ENCODE measurements at regions not wholly inside any gene's neighbourhood (a gene's known extent, or its start where the extent isn't known, plus 50 kb on each side); places are given as distances from the start of the nearest gene placed in this dataset.

DNA sequence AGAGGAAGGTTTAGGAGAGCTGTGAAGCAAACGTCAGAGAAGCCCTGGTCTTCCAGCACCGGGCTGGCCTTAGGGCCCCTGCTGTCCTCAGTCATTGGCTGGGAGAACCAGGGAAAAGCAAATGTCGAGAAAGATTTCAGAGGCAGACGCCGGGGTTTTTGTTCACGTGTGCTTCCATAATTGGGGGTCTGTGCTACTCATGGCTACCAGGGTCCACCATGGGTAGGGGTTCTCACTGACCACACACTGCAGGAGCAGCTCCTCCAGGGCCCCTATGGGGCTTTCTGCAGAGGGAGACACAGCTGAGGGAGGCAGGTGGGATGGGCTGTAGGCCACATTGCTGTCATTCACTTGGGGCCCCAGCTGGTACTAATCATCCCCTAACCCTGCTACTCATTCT is 291.8 kb upstream of the FOXQ1 start:
- no peak overlapping the region for H3K4me3 ChIP-seq (ENCODE audit: low read length in 3 of 3)
- peaks cover 0 to 5% (median 4%) of the 10 kb centered on the region in 3 donors for H3K27me3 ChIP-seq (ENCODE audit: control insufficient read depth in 3 of 3, insufficient read depth in 3 of 3, low read length in 3 of 3)
- H3K9ac ChIP-seq (ENCODE audit: low read depth in 1 of 3, low read length in 3 of 3) = no peak overlapping the region
- no peak overlapping the region for H3K27ac ChIP-seq (ENCODE audit: low read depth, low read length)
- H3K4me1 ChIP-seq (ENCODE audit: control insufficient read depth in 3 of 3, insufficient read depth in 3 of 3, low read length in 3 of 3) = no peaks in the 10 kb centered on the region
- H3K36me3 ChIP-seq (ENCODE audit: control insufficient read depth in 3 of 3, insufficient read depth in 3 of 3, low read length in 3 of 3) = no peaks in the 10 kb centered on the region
- H3K9me3 ChIP-seq (ENCODE audit: control insufficient read depth in 3 of 3, low read length in 3 of 3) = no peaks in the 10 kb centered on the region

DNA sequence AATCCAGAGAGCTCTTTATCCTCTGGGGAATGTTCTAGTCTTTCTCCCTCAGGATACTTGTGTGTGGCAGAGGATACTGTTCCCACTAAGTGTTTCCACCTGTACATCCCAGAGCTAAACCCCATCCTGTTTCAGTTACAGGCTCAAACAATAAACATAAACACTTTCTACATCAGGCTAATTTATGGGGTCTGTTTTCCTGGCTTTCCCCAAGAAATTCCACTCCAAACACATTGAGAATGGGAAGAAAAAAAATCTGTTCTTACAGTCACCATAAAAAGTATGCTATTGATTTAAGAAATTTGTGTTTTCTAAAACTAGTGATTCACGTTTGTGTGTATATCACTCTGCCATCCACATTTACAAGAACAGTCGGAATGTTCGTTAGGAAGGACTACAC is 293.9 kb upstream of the FOXQ1 start:
- Histone ChIP-seq H3K4me1 (ENCODE audit: control insufficient read depth in 3 of 3, insufficient read depth in 3 of 3, low read length in 3 of 3) (no peaks in the 10 kb centered on the region), H3K4me3 (ENCODE audit: low read length in 3 of 3) (no peak overlapping the region), H3K27me3 (ENCODE audit: control insufficient read depth in 3 of 3, insufficient read depth in 3 of 3, low read length in 3 of 3) (peaks cover 0 to 5% (median 0%) of the 10 kb centered on the region in 3 donors), H3K9me3 (ENCODE audit: control insufficient read depth in 3 of 3, low read length in 3 of 3) (peaks cover 0 to 3% (median 2%) of the 10 kb centered on the region in 3 donors), H3K27ac (ENCODE audit: low read depth, low read length) (no peak overlapping the region), H3K36me3 (ENCODE audit: control insufficient read depth in 3 of 3, insufficient read depth in 3 of 3, low read length in 3 of 3) (no peaks in the 10 kb centered on the region), H3K9ac (ENCODE audit: low read depth in 1 of 3, low read length in 3 of 3) (no peak overlapping the region)

DNA sequence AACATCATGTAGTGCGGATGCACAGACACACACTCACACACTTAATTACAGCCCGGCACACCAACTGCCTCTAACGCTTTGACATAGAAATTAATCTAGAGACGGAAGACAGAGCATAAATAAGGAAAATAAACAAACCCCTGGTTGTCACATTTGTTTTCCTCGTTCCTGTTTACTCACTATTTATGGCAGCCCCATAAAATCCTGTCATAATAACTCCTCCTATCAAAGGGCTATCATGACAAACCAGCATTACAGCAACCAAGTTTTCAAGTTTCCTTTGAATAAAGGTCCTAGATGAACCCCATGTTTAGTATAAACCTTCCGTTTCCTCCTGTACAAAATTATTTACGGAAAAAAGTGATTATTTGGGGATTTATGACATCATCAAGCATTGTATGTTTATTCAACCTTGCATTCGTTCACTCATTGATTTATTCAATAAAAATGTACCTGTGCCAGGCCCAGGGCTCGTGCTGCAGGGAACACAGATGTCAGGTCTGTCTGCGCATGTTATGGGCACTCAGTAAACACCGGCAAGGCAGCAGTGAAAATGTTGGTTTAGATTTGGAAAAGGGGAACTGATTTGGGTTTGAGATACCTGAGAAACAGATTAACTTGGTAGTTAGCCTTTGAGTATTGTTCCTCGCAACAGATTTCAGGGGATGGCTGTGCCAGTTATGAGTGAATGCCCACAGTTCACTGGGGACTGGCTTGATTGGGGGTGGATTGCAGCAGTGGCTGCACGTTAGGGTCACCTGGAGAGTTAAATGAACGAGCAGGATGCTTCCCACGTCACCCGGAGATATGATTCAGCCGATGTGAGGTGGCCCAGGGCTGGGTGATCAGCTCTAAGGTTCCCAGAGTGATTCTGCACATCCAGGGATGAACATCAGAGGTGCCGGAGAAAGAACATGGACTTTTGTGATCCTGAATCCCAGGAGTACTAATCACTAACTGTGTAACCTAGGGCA is 295.3 kb upstream of the FOXQ1 start:
- H3K9ac ChIP-seq (ENCODE audit: low read depth in 1 of 3, low read length in 3 of 3) = no peak overlapping the region
- H3K27ac ChIP-seq (ENCODE audit: low read depth, low read length) = no peak overlapping the region
- no peaks in the 10 kb centered on the region for H3K4me1 ChIP-seq (ENCODE audit: control insufficient read depth in 3 of 3, insufficient read depth in 3 of 3, low read length in 3 of 3)
- H3K36me3 ChIP-seq (ENCODE audit: control insufficient read depth in 3 of 3, insufficient read depth in 3 of 3, low read length in 3 of 3) = no peaks in the 10 kb centered on the region
- peaks cover 0 to 3% (median 2%) of the 10 kb centered on the region in 3 donors for H3K9me3 ChIP-seq (ENCODE audit: control insufficient read depth in 3 of 3, low read length in 3 of 3)
- no peak overlapping the region for H3K4me3 ChIP-seq (ENCODE audit: low read length in 3 of 3)
- peaks cover 0 to 5% (median 0%) of the 10 kb centered on the region in 3 donors for H3K27me3 ChIP-seq (ENCODE audit: control insufficient read depth in 3 of 3, insufficient read depth in 3 of 3, low read length in 3 of 3)

DNA sequence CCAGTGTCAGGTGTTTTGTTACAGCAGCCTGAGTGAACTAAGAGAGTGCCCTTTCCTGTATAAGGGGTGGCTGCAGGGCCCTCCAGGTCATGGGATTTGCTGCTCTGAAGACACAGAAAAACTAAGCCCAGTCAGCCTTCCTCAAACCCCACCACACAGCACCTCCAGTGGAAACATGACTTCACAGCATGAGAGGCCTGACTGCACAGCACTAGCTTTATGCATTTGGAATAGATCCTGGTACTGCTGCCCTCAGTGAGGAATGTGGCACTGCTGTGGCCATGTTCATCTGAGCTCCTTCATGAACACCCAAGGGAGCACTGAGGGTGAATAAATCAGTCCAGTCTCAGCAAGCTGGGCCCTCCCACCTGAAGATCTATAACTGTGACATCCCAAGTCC is 296.1 kb upstream of the FOXQ1 start:
- H3K36me3 ChIP-seq (ENCODE audit: control insufficient read depth in 3 of 3, insufficient read depth in 3 of 3, low read length in 3 of 3) = no peaks in the 10 kb centered on the region
- H3K4me1 ChIP-seq (ENCODE audit: control insufficient read depth in 3 of 3, insufficient read depth in 3 of 3, low read length in 3 of 3) = no peaks in the 10 kb centered on the region
- H3K9ac ChIP-seq (ENCODE audit: low read depth in 1 of 3, low read length in 3 of 3) = no peak overlapping the region
- H3K9me3 ChIP-seq (ENCODE audit: control insufficient read depth in 3 of 3, low read length in 3 of 3) = peaks cover 0 to 3% (median 2%) of the 10 kb centered on the region in 3 donors
- H3K27me3 ChIP-seq (ENCODE audit: control insufficient read depth in 3 of 3, insufficient read depth in 3 of 3, low read length in 3 of 3) = peaks cover 0 to 5% (median 0%) of the 10 kb centered on the region in 3 donors
- H3K4me3 ChIP-seq (ENCODE audit: low read length in 3 of 3) = no peak overlapping the region
- no peak overlapping the region for H3K27ac ChIP-seq (ENCODE audit: low read depth, low read length)

DNA sequence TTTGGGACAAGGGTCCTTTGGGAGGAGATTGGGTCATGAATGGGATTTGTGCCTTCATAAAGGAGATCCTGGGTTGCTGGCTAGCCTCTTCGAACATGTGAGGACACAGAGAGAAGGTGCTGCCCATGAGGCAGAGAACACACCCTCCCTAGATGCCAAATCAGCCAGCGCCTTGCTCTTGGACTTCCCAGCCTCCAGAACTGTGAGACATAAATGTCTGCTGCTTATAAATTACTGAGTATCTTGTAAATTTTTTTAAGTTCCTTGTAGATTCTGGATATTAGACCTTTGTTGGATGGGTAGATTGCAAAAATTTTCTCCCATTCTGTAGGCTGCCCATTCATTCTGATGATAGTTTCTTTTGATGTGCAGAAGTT is 297.5 kb upstream of the FOXQ1 start:
- Histone ChIP-seq H3K9me3 (ENCODE audit: control insufficient read depth in 3 of 3, low read length in 3 of 3) (peaks cover 0 to 3% (median 2%) of the 10 kb centered on the region in 3 donors), H3K9ac (ENCODE audit: low read depth in 1 of 3, low read length in 3 of 3) (no peak overlapping the region), H3K4me3 (ENCODE audit: low read length in 3 of 3) (no peak overlapping the region)

DNA sequence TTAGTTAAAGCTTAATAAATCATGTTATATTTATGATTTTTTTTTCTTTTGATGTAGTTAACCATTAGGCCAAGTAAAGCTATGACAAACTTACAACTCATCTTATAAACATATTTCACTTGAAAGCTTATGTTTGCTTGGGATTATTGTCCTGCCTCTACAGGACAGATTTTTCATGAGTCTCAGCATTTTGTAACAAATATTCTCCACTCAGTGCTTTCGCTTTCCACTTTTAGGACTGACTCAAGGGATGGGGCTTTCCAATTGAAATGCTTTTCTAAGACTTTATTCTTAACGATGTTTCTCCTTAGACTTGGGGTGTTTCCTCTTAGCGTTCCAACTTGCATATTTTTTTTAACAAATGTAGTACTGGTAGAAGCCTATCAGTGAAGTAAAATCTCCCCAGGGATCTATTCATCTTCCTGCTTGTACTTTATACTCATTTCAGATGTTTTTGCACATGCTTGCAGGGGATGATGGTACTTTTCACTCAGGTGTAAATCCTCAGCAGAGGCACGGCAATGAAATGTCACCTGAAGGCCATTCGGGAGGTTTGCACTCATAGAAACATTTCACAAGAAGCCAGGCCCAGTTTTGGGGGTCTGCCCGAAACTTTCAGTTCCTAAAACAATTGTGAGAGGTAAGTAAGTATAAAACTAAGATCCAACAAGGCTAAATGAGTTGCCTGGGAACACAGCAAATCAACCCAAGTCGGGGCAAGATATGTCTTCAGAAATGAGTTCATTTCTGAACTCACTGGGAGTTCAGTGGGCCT is 298.1 kb upstream of the FOXQ1 start:
- no peaks in the 10 kb centered on the region for H3K27me3 ChIP-seq (ENCODE audit: control insufficient read depth in 3 of 3, insufficient read depth in 3 of 3, low read length in 3 of 3)
- peaks cover 0 to 3% (median 2%) of the 10 kb centered on the region in 3 donors for H3K9me3 ChIP-seq (ENCODE audit: control insufficient read depth in 3 of 3, low read length in 3 of 3)
- H3K27ac ChIP-seq (ENCODE audit: low read depth, low read length) = no peak overlapping the region
- H3K4me3 ChIP-seq (ENCODE audit: low read length in 3 of 3) = no peak overlapping the region
- no peak overlapping the region for H3K9ac ChIP-seq (ENCODE audit: low read depth in 1 of 3, low read length in 3 of 3)
- no peaks in the 10 kb centered on the region for H3K36me3 ChIP-seq (ENCODE audit: control insufficient read depth in 3 of 3, insufficient read depth in 3 of 3, low read length in 3 of 3)
- H3K4me1 ChIP-seq (ENCODE audit: control insufficient read depth in 3 of 3, insufficient read depth in 3 of 3, low read length in 3 of 3) = no peaks in the 10 kb centered on the region

More for the DNA sequence above, 297.5 kb upstream of the FOXQ1 start:
- H3K36me3 ChIP-seq (ENCODE audit: control insufficient read depth in 3 of 3, insufficient read depth in 3 of 3, low read length in 3 of 3) = no peaks in the 10 kb centered on the region
- peaks cover 0 to 1% (median 0%) of the 10 kb centered on the region in 3 donors for H3K27me3 ChIP-seq (ENCODE audit: control insufficient read depth in 3 of 3, insufficient read depth in 3 of 3, low read length in 3 of 3)
- H3K27ac ChIP-seq (ENCODE audit: low read depth, low read length) = no peak overlapping the region
- no peaks in the 10 kb centered on the region for H3K4me1 ChIP-seq (ENCODE audit: control insufficient read depth in 3 of 3, insufficient read depth in 3 of 3, low read length in 3 of 3)

DNA sequence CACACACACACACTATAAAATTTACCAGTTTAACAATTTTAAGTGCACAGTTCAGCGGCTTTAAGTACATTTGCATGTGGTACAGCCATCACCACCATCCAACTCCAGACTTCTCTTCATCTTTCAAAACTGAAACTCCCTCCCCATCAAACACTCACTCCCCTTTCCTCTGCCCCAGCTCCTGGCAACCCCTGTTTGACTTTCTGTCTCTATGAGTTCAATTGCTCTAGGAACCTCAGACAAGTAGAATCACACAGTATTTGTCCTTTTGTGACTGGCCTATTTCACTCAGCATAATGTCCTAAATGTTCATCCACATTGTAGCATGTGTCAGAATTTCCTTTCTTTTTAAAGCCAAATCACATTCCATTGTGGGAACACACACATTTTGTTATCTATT is 302.8 kb upstream of the FOXQ1 start:
- H3K27ac ChIP-seq (ENCODE audit: low read depth, low read length) = no peak overlapping the region
- no peaks in the 10 kb centered on the region for H3K36me3 ChIP-seq (ENCODE audit: control insufficient read depth in 3 of 3, insufficient read depth in 3 of 3, low read length in 3 of 3)
- no peaks in the 10 kb centered on the region for H3K4me1 ChIP-seq (ENCODE audit: control insufficient read depth in 3 of 3, insufficient read depth in 3 of 3, low read length in 3 of 3)
- H3K9ac ChIP-seq (ENCODE audit: low read depth in 1 of 3, low read length in 3 of 3) = no peak overlapping the region
- peaks cover 0 to 2% (median 0%) of the 10 kb centered on the region in 3 donors for H3K27me3 ChIP-seq (ENCODE audit: control insufficient read depth in 3 of 3, insufficient read depth in 3 of 3, low read length in 3 of 3)
- peaks cover 0 to 2% (median 0%) of the 10 kb centered on the region in 3 donors for H3K9me3 ChIP-seq (ENCODE audit: control insufficient read depth in 3 of 3, low read length in 3 of 3)
- no peak overlapping the region for H3K4me3 ChIP-seq (ENCODE audit: low read length in 3 of 3)

DNA sequence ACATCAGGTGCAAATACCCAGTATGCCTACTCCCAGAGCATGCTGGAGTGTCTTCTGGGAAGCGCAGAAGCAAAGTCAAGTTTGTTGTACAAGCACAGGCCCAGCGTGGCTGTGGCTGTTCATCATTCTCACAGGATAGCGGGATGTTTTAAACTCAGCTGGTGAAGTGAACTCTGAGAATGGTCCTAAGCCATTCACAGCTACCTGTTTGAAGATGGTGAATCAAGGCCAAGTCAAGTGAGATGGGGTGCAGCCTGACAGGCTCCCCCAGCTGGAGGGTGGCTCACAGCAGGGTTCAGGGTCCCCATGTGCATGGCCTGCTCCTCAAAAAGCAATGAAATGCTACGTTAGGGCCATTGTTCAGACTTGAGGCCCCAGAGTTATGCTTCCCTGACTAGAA is 304.7 kb upstream of the FOXQ1 start:
- no peaks in the 10 kb centered on the region for H3K4me1 ChIP-seq (ENCODE audit: control insufficient read depth in 3 of 3, insufficient read depth in 3 of 3, low read length in 3 of 3)
- H3K36me3 ChIP-seq (ENCODE audit: control insufficient read depth in 3 of 3, insufficient read depth in 3 of 3, low read length in 3 of 3) = no peaks in the 10 kb centered on the region
- no peaks in the 10 kb centered on the region for H3K9me3 ChIP-seq (ENCODE audit: control insufficient read depth in 3 of 3, low read length in 3 of 3)
- H3K9ac ChIP-seq (ENCODE audit: low read depth in 1 of 3, low read length in 3 of 3) = no peak overlapping the region
- peaks cover 0 to 2% (median 0%) of the 10 kb centered on the region in 3 donors for H3K27me3 ChIP-seq (ENCODE audit: control insufficient read depth in 3 of 3, insufficient read depth in 3 of 3, low read length in 3 of 3)
- no peak overlapping the region for H3K4me3 ChIP-seq (ENCODE audit: low read length in 3 of 3)
- H3K27ac ChIP-seq (ENCODE audit: low read depth, low read length) = no peak overlapping the region

DNA sequence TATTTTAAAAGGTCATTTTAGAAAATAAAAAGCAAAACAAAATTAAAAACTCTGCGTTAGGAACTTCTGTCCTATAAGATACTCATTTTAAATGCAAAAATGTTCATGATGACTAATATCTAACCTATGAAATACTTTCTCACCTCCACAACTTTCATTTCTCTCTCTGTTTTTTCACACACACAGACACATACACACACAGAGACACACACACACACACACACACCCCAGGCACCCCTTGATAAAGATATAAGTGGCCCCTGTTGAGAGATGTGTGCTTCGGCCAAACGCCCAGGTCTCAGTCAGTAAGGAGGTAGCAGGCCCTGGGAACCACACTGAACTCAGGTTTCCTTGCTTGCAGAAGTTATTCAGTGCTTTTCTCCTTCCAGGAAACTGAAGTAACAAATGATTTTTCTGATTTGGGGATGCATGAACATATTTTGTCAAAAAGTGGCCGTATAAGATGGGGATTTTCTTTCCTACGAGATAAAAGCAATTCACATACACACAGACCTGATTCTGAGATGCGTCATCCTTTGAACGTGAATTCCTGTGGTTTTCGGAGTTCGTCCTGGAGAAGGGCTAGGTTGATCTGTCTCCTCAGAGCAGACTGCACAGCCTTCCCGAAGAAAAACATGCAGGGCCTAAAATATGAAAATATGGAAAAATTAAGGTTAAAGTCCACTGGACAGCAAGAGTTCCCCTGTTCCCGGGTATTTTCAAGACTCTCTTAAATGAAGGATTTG is 306.8 kb upstream of the FOXQ1 start:
- H3K36me3 ChIP-seq (ENCODE audit: control insufficient read depth in 3 of 3, insufficient read depth in 3 of 3, low read length in 3 of 3) = no peaks in the 10 kb centered on the region
- H3K9me3 ChIP-seq (ENCODE audit: control insufficient read depth in 3 of 3, low read length in 3 of 3) = no peaks in the 10 kb centered on the region
- no peaks in the 10 kb centered on the region for H3K4me1 ChIP-seq (ENCODE audit: control insufficient read depth in 3 of 3, insufficient read depth in 3 of 3, low read length in 3 of 3)
- no peak overlapping the region for H3K4me3 ChIP-seq (ENCODE audit: low read length in 3 of 3)
- H3K27ac ChIP-seq (ENCODE audit: low read depth, low read length) = no peak overlapping the region
- no peak overlapping the region for H3K9ac ChIP-seq (ENCODE audit: low read depth in 1 of 3, low read length in 3 of 3)
- H3K27me3 ChIP-seq (ENCODE audit: control insufficient read depth in 3 of 3, insufficient read depth in 3 of 3, low read length in 3 of 3) = peaks cover 0 to 3% (median 2%) of the 10 kb centered on the region in 3 donors

Measured in skeletal muscle tissue (tissue), 3 donors.